Osteoblast (primary cell): ENCODE measurements at regions not wholly inside any gene's neighbourhood (a gene's known extent, or its start where the extent isn't known, plus 50 kb on each side); places are given as distances from the start of the nearest gene placed in this dataset.

ENCODE experiments used
- DNase-seq: peaks from one replicate; pipeline ENCODE4 v3.0.0; 2011; ENCODE audit warnings: low spot score, mixed read lengths; ENCODE audit not compliant: insufficient read length; ENCODE audit errors: missing footprints
- H2AFZ ChIP-seq: 2 replicates; pipeline ENCODE4 v1.6.0; 2011; ENCODE audit warnings: mild to moderate bottlenecking, low read length
- H3K27ac ChIP-seq: 2 replicates; pipeline ENCODE4 v1.5.1; 2011; ENCODE audit warnings: mild to moderate bottlenecking, low read depth, low read length, moderate library complexity
- H3K27me3 ChIP-seq: 2 replicates; pipeline ENCODE4 v1.6.0; 2012; ENCODE audit warnings: mild to moderate bottlenecking, control low read depth, inconsistent platforms, low read length, moderate library complexity; ENCODE audit not compliant: insufficient read depth
- H3K36me3 ChIP-seq: 2 replicates; pipeline ENCODE4 v1.5.1; 2011; ENCODE audit warnings: mild to moderate bottlenecking, low read length, control low read depth, moderate library complexity; ENCODE audit not compliant: insufficient read depth
- H3K4me1 ChIP-seq: 2 replicates; pipeline ENCODE4 v1.5.1; 2011; ENCODE audit warnings: mild to moderate bottlenecking, low read length, control low read depth, moderate library complexity; ENCODE audit not compliant: insufficient read depth
- H3K4me2 ChIP-seq: 2 replicates; pipeline ENCODE4 v1.6.0; 2011; ENCODE audit warnings: mild to moderate bottlenecking, low read length; ENCODE audit not compliant: insufficient read depth
- H3K4me3 ChIP-seq: fragments of 200-600 bp; sonication (generic); 3 replicates; pipeline ENCODE4 v1.5.1; 2012; ENCODE audit warnings: mild to moderate bottlenecking, low read length, inconsistent platforms; ENCODE audit not compliant: insufficient read depth
- H3K79me2 ChIP-seq: 2 replicates; pipeline ENCODE4 v1.6.0; 2012; ENCODE audit warnings: mild to moderate bottlenecking, low read length, control low read depth, inconsistent platforms; ENCODE audit not compliant: insufficient read depth
- H3K9me3 ChIP-seq: 2 replicates; pipeline ENCODE4 v1.5.1; 2011; ENCODE audit warnings: low read depth, low read length, control low read depth
- H4K20me1 ChIP-seq: 2 replicates; pipeline ENCODE4 v1.6.0; 2012; ENCODE audit warnings: mild to moderate bottlenecking, low read length, control low read depth; ENCODE audit not compliant: insufficient read depth
- TF ChIP-seq, protein P1 (sequence below): IDR thresholded peaks from 2 replicates; pipeline ENCODE4 v1.5.1; 2011; ENCODE audit warnings: mild to moderate bottlenecking, low read depth, low read length, moderate library complexity; ENCODE audit errors: extremely low read depth

DNA sequence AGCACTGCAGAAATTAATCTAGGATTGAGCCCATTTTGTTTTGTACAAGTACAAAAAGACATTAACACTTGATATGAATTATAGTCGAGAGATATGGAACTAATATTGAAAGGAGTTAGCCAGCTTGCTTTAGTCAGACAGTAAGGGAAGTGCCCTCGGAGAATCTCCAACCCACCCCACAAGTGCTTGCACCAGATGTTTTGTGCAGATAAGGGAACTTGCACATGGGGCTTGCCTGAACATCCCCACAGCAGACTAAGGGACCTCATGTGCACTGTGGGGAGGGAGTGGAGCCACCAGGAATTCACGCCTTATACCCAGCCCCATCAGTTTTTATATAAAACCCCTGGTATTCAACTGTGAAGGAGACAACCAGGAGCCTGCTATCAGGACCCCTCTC lies 122.3 kb downstream of the EFHB start:
- no peak for DNase-seq

DNA sequence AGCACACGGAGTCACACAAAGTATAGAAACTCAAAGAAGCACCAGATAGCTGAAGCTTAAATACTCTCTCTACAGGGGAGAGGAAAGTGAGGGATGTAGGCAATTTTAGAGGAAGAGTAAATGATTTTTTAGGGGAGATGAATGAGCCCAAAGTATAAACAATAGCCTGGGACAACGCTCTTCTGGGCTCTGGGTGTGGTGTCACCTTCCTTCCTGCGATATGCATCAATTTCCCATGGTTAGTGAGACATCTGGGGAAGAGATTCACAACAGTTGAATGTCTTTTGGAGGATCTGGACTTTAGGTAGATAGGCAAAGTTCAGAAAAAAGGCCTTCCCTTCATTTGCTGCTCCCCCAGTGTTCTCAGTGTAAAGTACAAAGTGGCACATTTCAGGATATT lies 125.2 kb downstream of the EFHB start:
- Histone ChIP-seq H3K27me3 (no peaks in the 10 kb centered on the region), H3K9me3 (no peaks in the 10 kb centered on the region), H3K79me2 (no peaks in the 10 kb centered on the region), H3K36me3 (no peaks in the 10 kb centered on the region), H3K27ac (no peak overlapping the region), H4K20me1 (no peaks in the 10 kb centered on the region), H3K4me3 (no peak overlapping the region), H3K4me1 (no peaks in the 10 kb centered on the region), H3K4me2 (no peak overlapping the region), H2AFZ (no peak overlapping the region)
- no peak for DNase-seq
- TF ChIP-seq, protein P1, sequence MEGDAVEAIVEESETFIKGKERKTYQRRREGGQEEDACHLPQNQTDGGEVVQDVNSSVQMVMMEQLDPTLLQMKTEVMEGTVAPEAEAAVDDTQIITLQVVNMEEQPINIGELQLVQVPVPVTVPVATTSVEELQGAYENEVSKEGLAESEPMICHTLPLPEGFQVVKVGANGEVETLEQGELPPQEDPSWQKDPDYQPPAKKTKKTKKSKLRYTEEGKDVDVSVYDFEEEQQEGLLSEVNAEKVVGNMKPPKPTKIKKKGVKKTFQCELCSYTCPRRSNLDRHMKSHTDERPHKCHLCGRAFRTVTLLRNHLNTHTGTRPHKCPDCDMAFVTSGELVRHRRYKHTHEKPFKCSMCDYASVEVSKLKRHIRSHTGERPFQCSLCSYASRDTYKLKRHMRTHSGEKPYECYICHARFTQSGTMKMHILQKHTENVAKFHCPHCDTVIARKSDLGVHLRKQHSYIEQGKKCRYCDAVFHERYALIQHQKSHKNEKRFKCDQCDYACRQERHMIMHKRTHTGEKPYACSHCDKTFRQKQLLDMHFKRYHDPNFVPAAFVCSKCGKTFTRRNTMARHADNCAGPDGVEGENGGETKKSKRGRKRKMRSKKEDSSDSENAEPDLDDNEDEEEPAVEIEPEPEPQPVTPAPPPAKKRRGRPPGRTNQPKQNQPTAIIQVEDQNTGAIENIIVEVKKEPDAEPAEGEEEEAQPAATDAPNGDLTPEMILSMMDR = no peak

More for the DNA sequence above, 122.3 kb downstream of the EFHB start:
- H3K9me3 ChIP-seq = no peaks in the 10 kb centered on the region
- H4K20me1 ChIP-seq = no peaks in the 10 kb centered on the region
- H3K36me3 ChIP-seq = no peaks in the 10 kb centered on the region
- TF ChIP-seq, protein P1 = no peak
- no peaks in the 10 kb centered on the region for H3K4me1 ChIP-seq
- H3K27ac ChIP-seq = no peak overlapping the region
- H3K27me3 ChIP-seq = no peaks in the 10 kb centered on the region
- no peak overlapping the region for H3K4me2 ChIP-seq
- H2AFZ ChIP-seq = no peak overlapping the region
- no peaks in the 10 kb centered on the region for H3K79me2 ChIP-seq
- no peak overlapping the region for H3K4me3 ChIP-seq

DNA sequence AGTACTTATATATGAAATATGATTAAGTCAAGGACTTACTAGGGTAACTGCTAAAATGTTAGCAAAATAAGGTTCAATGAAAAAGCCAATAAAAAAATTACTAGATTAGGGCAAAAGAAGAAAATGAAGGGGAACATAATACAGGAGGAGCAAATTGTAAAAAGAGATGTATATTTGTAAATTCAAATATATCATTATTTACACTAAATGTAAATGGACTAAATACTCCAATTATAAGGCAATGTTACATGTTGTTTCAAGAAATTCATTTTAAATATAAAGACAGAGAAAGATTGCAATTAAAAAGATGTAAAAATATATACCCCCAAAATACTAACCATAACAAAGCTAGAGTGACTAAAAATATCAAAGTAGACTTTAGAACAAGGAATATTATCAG lies 134.1 kb downstream of the EFHB start:
- Histone ChIP-seq H4K20me1 (no peaks in the 10 kb centered on the region), H3K4me1 (no peaks in the 10 kb centered on the region)

DNA sequence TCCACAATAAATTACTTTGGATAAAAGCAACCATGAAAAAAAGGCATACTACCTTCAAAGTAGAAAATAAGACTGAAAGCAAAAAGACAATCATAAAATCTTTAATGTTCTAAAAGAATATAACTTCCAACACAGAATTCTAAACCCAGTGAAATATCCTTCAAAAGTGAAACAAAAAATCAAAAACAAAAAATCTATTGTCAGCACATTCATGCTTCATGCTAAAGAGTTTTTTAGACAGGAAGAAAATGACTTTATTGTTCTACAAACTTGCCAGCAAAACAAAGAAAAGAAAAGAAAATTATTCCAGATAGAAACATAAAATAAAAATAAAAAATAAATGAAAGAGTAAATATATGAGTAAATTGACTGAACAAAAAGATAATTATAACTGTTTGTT lies 134.9 kb downstream of the EFHB start:
- TF ChIP-seq, protein P1 = no peak
- no peaks in the 10 kb centered on the region for H3K36me3 ChIP-seq
- H3K79me2 ChIP-seq = no peaks in the 10 kb centered on the region
- DNase-seq = no peak
- no peak overlapping the region for H2AFZ ChIP-seq
- no peak overlapping the region for H3K4me2 ChIP-seq
- H3K27me3 ChIP-seq = no peaks in the 10 kb centered on the region
- no peak overlapping the region for H3K27ac ChIP-seq
- peaks cover 2% of the 10 kb centered on the region for H3K9me3 ChIP-seq
- H3K4me1 ChIP-seq = no peaks in the 10 kb centered on the region
- H4K20me1 ChIP-seq = no peaks in the 10 kb centered on the region
- H3K4me3 ChIP-seq = no peak overlapping the region

More for the DNA sequence above, 134.1 kb downstream of the EFHB start:
- Histone ChIP-seq H3K36me3 (no peaks in the 10 kb centered on the region), H3K27me3 (no peaks in the 10 kb centered on the region), H3K4me3 (no peak overlapping the region), H3K4me2 (no peak overlapping the region), H3K79me2 (no peaks in the 10 kb centered on the region), H2AFZ (no peak overlapping the region), H3K27ac (no peak overlapping the region), H3K9me3 (peaks cover 2% of the 10 kb centered on the region)
- no peak for DNase-seq
- TF ChIP-seq, protein P1 = no peak
